HG02642 (cell line): ENCODE measurements at regions not wholly inside any gene's neighbourhood (a gene's known extent, or its start where the extent isn't known, plus 50 kb on each side); places are given as distances from the start of the nearest gene placed in this dataset.

Source experiments
- ATAC-seq: cut with Tn5 transposase; IDR thresholded peaks from one replicate; pipeline ENCODE4 v1.9.1; 2021; ENCODE audit warnings: mild to moderate bottlenecking; ENCODE audit not compliant: unreplicated experiment, poor library complexity

GRCh38 chr1:182297335-182297734 is 94.3 kb downstream of the GLUL start:
- no peak for ATAC-seq

GRCh38 chr1:182295697-182296096 is 95.9 kb downstream of the GLUL start:
- no peak for ATAC-seq

GRCh38 chr1:182293119-182293589 is 98.4 kb downstream of the GLUL start:
- no peak for ATAC-seq

- ATAC-seq: no peak
Measured at GRCh38 chr1:182292193-182292741, 99.3 kb downstream of the GLUL start.

DNA sequence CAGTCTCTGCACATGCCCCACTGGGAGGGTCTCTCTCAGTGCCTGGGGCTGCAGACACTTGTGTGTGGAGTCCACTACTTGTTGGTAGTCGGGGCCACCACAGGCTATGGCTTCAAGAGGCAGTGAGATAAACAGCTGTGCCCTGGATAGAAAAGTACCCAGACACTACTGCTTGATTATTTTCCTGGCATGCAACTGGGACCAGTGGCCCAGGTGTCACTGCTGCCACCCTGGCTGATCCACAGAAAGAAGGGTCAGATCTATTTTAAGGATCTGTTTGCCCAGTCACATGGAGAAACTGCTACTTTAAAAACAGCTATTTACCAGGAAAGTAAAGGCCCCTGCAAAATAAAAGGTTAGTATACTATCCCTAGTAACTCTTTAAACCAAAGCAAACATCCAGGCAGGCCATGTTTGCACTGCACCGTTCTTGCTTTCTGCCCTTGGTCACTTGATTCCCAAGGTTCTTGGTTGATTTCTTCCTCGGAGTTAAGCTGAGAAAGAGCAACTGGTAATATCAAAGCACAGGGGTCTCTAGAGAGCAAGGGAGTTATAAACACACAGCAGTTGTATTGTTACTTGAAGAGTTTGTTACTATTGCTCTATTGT is 99.9 kb downstream of the GLUL start:
- no peak for ATAC-seq

- ATAC-seq: no peak
Measured at GRCh38 chr1:182288749-182289604, 102.6 kb downstream of the GLUL start.

DNA sequence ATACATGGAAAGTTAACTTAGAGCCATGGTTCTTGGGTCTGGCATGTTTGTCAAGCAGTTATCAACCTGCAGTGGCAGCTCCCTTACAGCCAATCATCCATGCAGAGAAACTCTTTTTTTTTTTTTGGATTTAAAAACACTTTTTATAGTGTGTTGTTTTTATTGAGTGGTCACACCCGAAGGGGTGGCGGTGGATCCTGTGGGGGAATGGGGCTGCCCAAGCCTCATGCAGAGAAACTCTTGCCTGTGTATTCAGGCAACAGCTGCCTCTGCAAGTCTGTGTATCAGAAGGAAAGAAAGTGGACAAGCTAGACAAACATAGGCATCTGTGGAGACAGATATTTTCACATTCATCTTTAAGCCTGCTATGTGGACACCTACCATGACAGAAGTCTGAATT is 104.8 kb downstream of the GLUL start:
- no peak for ATAC-seq

DNA sequence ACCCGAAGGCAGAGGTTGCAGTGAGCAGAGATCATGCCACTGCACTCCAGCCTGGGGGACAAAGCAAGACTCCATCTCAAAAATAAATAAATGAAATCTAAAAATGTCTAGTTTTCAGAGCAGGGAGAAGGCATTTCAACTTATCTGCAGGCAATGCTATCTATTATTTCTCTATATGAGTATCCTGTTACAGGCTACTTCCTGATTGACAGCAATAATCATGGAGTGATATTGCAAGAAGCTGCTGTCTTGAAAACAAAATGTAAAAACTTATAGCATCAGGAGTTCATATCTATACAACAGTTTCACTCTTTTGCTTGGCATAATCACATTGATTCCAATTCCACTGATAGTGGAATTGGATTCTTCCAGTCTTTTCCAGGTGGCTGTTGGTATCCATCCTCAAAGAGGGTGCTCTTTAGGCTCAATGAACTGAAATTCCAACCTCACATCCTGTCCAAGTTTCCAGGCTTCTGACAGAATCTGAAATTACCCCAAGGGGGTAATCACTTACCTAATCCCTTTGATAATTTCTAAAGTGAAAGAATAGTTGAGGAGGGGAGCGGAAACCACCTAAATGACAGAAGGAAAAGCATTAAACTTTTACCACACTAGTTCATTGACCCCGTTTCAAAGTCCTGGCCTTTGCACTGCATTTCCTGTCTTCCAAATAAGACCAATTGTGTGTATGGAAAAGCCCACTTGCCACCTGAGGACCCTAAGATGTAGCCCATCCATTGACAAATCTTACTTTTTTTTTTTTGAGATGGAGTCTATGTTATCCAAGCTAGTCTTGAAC is 107.6 kb downstream of the GLUL start:
- ATAC-seq: no peak

- no peak for ATAC-seq
Measured at GRCh38 chr1:182281541-182281940, 110.0 kb downstream of the GLUL start.

DNA sequence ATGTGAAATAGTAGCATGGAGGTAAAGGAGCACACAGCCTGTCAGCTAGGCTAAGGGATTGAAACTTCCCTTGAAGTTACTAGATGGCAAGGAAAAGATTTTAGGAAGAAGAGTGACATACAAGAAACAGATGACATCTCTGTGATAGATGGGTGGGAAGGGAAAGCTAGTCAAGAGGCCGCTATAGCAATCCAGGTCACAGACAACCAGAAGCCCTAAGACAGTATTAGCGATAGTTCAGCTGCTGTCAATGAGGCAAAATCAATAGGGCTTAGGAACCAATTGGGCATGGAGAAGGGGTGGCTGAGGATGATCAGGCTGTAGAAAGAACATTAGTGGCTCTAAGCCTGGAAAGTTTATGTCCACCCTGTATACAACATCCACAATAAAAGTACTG is 111.1 kb downstream of the GLUL start:
- ATAC-seq: no peak

DNA sequence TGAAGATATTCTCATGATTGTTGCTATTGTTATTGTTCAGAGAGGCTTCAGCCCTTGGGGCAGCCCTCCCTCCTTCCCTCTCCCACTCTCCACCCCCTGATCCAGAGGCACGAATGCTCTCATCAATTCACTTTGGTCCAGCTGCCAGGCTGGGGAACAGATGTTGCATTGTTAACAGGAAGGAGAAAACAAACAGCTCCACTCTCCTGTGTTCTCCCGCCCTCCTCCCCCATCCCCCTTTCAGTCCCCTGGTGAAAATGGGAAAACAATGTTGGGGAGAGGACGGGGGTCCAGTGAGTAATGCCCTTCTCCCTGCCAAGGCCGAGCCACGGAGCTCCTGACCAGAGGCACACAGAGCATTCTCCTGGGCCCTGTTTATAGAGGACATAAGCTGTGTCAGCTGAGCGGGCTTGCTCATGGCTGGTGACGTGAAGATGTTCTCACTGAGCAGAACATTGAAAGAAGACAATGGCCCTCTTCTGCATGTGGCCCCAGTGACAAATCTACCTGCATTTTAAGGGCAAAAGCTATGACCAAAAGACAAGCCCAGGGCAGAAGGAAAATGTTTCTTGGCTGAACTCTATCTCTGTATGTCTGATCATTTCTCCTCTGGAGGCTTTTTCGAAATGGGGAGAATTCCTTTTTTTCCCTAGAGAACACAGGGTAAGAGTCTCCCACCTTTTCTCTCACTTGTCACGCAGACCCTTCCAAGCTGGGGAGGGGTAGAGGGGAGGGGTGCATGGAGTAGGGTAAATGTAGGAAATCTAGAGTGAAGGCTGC is 111.7 kb downstream of the GLUL start:
- no peak for ATAC-seq

DNA sequence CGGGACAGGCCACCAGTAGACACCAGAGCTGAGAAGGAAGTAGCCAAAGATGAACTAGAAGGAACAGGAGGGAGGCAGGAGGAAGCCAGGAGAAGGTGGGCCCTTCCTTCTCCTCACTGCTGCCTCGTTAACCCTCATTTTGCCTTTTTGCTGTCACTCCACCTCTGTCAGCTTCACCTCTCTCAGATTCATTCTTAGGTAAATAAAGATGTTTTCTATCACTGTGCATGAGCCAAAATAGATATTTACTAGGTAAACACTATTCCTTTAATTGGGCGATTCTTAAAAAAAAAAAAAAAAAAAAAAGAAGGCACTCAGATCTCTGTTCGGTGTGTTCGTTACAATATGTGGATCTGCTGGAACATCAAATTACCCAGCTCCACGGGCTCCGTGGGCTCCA is 112.3 kb downstream of the GLUL start:
- no peak for ATAC-seq

DNA sequence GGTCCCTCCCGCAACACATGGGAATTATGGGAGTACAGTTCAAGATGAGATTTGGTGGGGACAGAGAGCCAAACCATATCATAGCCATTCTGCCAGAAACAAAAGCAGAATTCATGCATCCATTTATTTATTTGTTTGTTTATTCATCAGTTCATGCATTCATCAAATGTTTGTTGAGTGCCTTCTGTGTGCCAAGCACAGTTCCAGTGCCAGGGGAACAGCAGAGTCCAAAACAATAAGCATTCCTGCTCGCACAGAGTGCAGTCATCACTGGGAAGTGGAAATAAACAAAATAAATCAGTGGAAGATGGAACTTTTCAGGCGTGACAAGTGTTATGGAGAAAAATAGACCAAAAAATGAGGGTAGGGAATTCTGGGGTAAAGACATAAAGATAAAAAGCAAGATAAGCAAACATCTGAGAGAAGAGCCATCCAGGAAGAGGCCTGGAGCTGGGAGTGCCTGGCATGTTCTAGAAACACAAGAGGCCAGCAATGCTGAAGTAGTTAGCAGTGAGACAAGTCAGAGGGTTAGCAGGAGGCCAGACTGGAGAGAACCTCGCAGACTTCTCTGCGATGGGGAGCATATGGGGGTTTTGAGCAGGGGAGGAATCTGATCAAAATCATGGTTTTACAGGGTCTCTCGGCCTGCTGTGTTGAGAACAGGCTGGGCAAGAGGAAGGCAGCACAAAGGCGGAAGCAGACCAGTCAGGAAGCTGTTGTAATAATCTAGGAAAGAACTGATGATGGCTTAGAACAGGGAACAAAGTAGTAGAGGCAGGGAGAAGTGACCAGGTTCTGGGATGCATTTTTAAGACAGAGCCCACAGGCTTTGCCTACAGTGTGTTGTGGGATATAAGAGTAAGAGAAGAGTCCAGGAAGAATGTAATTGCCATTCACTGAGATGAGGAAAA is 113.2 kb downstream of the GLUL start:
- ATAC-seq: no peak

DNA sequence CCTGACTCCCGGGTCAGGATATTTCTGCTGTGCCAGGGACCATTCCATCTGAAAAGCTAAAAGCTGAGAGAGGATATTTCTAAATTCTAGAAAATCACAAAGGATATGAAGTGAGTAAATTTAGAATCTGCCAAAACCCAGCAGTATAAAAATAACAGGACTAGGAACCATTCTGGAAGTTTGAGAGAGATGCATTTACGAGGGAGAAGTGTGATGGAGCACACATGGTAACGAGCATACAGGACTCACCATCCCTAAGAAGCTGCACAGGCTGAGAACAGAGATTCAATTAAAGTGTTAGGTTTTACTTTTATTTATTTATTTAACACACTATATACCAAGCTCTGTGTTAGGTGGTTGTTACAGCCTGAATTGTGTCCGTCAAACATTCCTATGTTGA is 116.3 kb downstream of the GLUL start:
- ATAC-seq: no peak

- no peak for ATAC-seq
Measured at GRCh38 chr1:182274618-182275017, 117.0 kb downstream of the GLUL start.

GRCh38 chr1:182270731-182271130 is 120.9 kb downstream of the GLUL start:
- ATAC-seq: no peak

- no peak for ATAC-seq
Measured at GRCh38 chr1:182269097-182269496, 122.5 kb downstream of the GLUL start.

- ATAC-seq: no peak
Measured at GRCh38 chr1:182268669-182269068, 122.9 kb downstream of the GLUL start.

DNA sequence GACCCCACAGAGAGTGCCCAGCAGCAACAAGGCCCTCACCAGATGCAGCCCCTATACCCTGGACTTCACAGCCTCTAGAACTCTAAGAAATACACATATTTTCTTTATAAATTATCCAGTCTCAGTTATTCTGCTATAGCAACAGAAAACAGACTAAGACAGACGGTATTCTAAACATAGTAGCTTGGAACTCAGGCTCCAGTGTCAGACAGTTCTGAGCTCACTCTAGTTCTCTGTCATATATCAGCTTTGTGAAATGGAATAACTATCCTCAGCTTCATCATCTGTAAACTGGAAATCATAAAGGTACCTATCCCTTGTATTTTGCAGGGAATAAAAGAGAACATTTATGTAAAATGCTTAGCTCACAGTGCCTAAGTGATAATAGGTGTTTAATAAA is 127.4 kb downstream of the GLUL start:
- ATAC-seq: no peak
